AG08396 (cell line): ENCODE measurements at regions not wholly inside any gene's neighbourhood (a gene's known extent, or its start where the extent isn't known, plus 50 kb on each side); places are given as distances from the start of the nearest gene placed in this dataset.

Experiments
- DNase-seq: peaks from one replicate; pipeline ENCODE4 v3.0.0; 2012; ENCODE audit warnings: low spot score, mixed read lengths

DNA sequence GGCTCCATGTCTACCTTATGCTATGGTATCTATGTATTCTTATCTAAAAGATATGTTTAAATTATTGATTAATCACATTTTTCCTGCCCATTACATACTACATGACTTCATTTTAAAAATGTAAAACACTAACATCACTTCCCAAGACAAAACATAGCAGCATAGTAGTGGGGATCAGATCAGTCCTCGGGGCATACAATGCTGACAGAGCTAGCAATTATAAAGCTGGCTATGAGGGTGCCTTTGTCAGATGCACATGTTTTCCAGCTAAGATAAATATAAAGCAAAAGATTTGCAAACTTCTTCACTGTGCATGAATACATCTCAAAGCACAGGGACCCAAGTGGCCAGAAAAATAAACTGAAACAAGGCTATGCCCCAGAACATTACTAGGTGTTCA is 549.8 kb upstream of the INTU start:
- no peak for DNase-seq

- no peak for DNase-seq
Measured at GRCh38 chr4:127084666-127085065, 548.1 kb upstream of the INTU start.

- no peak for DNase-seq
Measured at GRCh38 chr4:127097061-127097460, 535.7 kb upstream of the INTU start.

DNA sequence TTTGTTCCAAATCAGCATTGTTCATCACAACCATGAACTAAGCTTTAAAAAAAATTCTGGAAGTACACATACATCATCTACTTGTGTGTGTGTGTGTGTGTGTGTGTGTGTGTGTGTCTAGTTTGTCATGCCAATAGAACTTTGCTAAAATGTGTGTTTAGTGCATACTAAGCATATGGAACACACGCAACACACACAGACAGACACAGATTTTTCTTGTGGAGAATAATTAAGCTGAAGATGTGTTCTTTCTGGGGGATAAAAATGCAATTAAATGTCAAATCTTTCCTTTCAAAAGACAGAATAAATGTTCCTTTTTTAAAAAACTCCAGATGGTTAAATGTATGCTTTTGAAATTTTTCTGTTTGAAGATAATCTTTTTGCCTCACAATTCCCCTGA is 530.4 kb upstream of the INTU start:
- DNase-seq = no peak

DNA sequence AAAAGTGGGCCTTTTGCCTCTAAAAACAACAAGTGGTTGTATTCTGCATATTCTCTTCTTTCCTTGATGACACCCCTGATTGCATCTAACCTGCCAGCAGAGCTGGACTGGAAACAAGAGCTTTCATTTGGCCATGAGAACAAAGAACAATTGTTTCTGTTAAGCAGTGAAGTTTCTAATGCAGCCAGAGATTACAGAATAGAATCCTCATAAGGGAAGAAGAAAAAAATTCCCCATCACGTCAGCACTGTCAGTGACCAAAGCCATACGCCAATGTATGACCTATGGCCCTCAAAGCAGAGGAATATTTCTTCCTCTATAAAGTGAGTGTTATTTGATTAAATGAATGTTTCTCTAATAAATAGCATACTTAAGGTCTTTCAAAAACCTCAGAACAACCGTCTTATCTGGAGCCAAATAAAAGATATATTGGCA is 529.1 kb upstream of the INTU start:
- DNase-seq = no peak

GRCh38 chr4:127113844-127114362 is 518.9 kb upstream of the INTU start:
- DNase-seq = no peak

GRCh38 chr4:127118681-127119080 is 514.1 kb upstream of the INTU start:
- DNase-seq = no peak

DNA sequence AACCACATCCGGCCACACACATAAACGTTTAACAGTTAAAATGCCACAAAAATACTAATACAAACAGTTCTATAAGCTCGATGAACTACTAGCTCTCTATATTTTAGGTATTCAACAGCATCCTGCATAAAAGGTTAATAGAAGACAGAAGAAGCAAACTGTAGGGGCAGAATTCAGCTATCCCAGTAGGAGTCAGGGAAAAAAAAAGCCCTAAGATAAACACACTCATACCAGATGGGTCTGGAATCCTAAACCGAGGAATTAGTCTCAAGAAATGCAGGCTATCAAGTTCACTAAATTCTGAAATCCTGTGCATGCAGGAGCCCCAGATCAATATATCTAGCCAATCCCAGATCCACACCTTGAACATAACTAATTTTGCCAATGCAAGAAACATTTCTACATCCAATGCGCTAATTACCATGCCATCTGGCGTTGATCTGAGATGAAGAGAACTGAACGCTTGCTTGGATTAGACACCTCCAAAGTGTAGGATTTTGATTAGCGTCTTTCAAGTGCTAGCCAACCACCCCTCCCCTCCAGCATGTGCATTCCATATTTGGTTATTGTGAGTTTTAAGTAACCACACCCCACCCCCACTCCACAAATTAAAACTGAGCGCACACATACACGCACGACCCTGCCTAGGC is 512.2 kb upstream of the INTU start:
- DNase-seq = no peak

DNA sequence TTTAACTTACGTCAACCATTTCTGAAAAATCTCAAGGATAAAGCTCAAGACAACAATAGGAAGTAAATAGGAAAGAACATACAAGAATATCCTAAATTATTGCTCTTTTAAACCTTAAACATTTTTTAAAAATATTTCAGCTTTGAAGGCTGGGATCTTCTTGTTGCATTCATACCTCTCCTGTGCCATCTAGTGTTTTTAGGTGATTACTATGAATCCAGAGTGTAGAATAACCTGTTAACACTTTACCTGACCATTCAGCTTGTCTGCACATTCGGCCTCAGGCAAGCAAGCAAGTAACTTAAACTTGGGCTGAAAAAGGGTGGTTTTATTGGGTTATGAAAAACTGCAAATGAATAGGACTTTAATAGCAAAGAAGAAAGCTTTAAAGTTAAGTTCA is 507.8 kb upstream of the INTU start:
- DNase-seq = no peak

- no peak for DNase-seq
Measured at GRCh38 chr4:127126718-127127117, 506.0 kb upstream of the INTU start.

DNA sequence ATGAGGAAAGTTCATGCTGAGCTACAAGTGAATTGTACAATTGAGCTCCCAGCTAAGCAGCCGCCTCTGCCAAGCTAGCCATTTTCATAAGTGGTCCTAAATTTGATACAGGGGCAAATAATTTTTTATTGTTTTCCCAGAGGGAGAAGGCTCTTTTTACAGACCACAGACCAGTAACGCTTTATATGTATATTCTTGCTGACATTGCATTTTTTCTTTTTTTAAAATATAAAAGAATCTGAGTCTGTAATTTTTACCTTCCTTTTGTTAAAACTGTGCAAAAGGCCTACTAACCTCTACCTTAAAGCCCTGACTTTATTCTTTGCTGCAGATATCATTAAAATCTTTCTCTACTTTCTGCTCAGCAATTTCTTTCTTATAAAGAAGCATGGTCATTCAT is 501.2 kb upstream of the INTU start:
- DNase-seq = no peak

GRCh38 chr4:127134490-127134889 is 498.3 kb upstream of the INTU start:
- no peak for DNase-seq

GRCh38 chr4:127138586-127138985 is 494.2 kb upstream of the INTU start:
- DNase-seq = no peak

DNA sequence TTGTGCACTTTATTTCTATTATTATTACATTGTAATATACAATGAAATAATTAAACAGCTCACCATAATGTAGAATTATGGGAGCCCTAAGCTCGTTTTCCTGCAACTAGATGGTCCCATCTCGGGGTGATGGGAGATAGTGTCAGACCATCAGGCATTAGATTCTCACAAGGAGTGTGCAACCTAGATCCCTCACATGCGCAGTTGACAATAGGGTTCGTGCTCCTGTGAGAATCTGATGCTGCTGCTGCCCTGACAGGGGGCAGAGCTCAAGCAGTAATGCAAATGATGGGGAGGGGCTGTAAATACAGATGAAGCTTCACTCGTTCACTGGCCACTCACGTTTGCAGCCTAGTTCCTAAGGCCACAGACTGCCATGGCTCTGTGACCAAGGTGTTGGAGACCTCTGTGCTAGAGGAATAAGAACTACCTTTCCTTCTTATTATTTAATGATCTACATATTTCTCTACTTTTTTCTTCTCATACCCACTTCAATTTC is 492.9 kb upstream of the INTU start:
- DNase-seq = no peak

DNA sequence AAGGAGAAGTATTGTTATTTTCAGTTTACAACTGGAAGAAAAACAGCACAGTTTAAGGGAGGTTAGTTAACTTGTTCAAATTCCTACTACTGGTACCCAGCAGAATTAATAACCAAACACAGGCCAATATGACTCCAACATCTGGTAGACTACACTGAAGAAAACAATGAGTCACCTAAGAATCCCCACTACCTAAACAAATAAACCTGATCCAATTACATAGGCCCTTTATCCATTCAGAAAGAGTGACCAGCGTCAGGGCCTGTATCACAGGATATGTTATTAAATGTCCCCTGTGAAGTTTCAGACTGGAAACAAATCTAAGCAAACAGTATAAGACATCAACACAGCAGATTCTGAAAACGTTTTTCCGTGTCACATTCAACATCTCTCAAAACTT is 492.5 kb upstream of the INTU start:
- DNase-seq = peak; percentile 12

DNA sequence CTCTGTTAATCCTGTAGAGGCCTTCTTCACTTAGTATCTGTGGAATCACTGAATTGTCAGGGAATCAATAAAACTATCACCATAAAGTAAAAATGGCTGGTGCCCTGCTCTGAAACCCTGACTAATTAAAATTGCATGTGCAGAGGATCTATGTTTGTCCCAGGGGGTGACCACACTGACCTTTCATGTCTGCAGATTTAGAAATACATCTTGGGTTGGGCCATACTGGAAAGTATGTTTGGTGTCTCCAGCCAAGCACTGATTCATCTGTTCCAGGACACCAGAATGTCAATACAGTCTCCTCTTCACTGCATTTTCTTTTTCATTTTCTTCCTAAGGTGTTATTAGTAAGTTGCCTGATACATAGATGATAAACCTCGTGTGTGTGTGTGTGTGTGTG is 490.9 kb upstream of the INTU start:
- peak; percentile 41 for DNase-seq

DNA sequence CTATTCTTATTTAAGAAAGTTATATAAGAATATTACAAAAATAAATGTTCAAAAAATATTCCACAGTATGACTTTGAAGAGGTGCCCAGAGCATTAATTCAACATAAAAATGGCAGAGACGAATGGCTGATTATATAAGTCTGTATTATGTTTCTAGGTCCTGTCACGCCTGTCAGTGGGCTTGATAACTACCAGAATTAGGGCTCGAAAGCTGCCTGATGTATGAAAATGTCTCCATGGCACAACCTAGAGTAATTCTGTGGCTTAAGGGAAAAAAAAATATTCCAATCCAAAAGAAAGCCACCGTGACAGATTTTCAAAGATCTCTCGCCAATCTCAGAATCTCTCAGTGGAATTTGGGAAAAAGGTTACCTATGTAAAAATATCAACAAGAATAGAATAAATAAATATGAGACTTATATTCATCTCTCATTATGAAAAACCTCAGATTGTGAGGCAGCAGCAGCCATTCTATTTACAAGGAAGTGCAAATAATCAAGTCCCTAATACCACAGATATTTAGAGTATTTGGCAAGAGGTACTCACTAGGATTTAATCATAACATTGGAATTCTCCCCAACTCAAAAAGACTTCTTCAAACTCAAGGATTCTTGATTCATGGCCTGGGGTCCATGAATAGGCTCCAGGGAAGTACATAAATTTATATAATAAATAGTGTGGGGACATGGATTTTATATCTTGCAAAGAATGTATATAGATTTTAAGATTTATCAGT is 489.1 kb upstream of the INTU start:
- DNase-seq = peak; percentile 17

DNA sequence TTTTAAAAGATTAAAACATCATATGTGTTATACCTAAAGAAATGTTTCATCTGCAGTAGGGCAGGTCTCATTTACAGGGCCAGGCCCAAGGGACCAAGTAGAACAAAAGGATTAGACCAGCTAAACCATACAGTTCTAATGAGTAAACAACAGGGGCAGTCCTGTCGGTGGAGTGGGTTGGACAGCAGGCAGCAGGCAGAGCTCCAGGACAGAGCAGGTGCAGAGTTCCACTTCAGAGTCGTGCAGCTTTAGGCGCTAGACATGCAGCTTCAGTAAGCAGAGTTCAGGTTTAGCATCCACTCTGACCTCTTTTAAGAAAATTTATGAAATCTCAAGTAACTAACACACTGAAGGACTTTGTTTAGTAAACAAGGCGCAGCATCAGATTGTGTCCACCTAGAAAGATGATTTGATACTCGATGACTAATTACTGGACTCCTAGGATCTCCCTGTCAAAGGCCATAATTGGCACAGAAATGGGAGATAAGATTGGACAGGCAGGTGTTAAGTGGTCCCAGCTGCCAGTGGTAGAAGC is 487.7 kb upstream of the INTU start:
- no peak for DNase-seq

- DNase-seq = no peak
Measured at GRCh38 chr4:127148165-127148564, 484.6 kb upstream of the INTU start.

DNA sequence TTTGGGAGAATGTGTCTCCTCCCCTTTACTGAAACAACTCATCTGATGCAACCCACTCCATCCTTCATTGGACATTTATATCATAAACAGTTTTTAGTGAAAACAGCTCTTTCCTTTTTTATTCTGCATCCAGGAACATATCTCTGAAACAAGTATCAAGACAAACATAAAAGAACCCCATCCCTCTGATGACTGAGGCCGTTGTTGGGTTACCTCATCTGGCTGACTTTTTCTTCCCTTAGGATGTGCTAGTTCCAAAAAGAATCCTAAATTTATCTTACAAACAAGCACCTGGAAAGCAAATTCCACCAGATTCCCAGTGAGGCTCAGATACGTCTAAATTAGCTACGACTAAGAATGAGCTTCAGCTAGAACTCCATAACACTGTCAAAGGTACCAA is 483.7 kb upstream of the INTU start:
- DNase-seq = no peak

DNA sequence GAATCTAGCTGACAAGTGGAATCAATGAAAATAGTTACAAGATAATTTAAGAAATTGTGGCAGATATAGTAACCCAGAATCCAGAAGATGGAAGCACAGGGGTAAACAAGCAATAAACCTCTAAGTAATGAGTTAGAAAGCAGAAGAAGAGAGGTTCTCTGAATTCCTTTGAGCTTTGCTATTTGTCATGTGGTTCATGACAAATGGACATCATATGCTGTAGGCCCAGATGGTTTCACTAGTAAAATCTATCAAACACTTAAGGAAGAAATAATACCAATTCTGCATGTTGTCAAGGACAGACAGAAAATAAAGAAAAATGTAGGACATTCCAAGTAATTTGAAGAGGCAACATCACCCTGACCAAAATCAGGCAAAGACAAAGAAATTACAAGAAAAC is 480.8 kb upstream of the INTU start:
- DNase-seq = no peak

DNA sequence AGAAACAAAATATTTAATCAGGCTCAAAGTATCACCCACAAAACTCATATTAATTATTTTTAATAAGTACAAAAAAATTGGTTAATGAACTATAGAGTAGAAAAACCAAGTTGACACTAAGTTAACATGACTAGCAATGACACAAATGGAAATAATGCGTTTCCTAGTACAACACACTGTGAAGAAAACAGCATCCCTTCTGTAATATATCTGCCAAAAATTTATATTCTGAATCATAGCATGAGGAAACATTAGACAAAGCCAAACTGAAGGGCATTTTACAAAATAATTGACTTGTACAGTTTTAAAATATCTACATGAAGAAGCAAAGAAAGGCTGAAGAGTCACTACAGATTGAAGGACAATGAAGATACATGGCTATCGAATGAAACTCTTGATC is 477.6 kb upstream of the INTU start:
- no peak for DNase-seq

GRCh38 chr4:127155555-127155954 is 477.2 kb upstream of the INTU start:
- DNase-seq = no peak
